GM12878 (cell line): ENCODE measurements at regions not wholly inside any gene's neighbourhood (a gene's known extent, or its start where the extent isn't known, plus 50 kb on each side); places are given as distances from the start of the nearest gene placed in this dataset.

Experiments used
- BCL11A ChIP-seq: IDR thresholded peaks from 2 replicates; pipeline ENCODE4 v1.6.1; 2011; ENCODE audit warnings: low read depth, low read length
- DPF2 ChIP-seq: fragments of 450-650 bp; IDR thresholded peaks from 2 replicates; pipeline ENCODE4 v1.6.1; 2017; ENCODE audit warnings: mild to moderate bottlenecking
- IKZF2 ChIP-seq, 2 experiments: fragments of 450-650 bp; IDR thresholded peaks; 2 replicates each; pipeline ENCODE4 v1.6.1; 2017; ENCODE audit warnings: mild to moderate bottlenecking in 2 of 2, moderate library complexity in 2 of 2
- MLLT1 ChIP-seq: fragments of 450-650 bp; IDR thresholded peaks from 2 replicates; pipeline ENCODE4 v1.6.1; 2016; ENCODE audit warnings: mild to moderate bottlenecking
- PRDM15 ChIP-seq: fragments of 450-650 bp; formaldehyde crosslinking; IDR thresholded peaks from 2 replicates; pipeline ENCODE4 v1.4.0; 2020; ENCODE audit warnings: mild to moderate bottlenecking, moderate library complexity
- SREBF1 ChIP-seq: IDR thresholded peaks from 2 replicates; pipeline ENCODE4 v1.6.1; 2012; ENCODE audit warnings: mild to moderate bottlenecking, low read length
- TCF3 ChIP-seq: IDR thresholded peaks from 2 replicates; pipeline ENCODE4 v1.6.1; 2012; ENCODE audit warnings: low read depth, mild to moderate bottlenecking, low read length, borderline replicate concordance; ENCODE audit not compliant: insufficient read depth
- USF2 ChIP-seq: IDR thresholded peaks from 2 replicates; pipeline ENCODE4 v1.6.1; 2011; ENCODE audit warnings: low read depth, low read length, improper control_type of control experiment, borderline replicate concordance
- ZNF384 ChIP-seq: IDR thresholded peaks from 2 replicates; pipeline ENCODE4 v1.6.1; 2012; ENCODE audit warnings: low read depth, mild to moderate bottlenecking, low read length, improper control_type of control experiment, borderline replicate concordance
- ZNF592 ChIP-seq: fragments of 450-650 bp; IDR thresholded peaks from 2 replicates; pipeline ENCODE4 v1.6.1; 2017; ENCODE audit warnings: mild to moderate bottlenecking, moderate library complexity
- ZSCAN29 ChIP-seq: fragments of 450-650 bp; IDR thresholded peaks from 2 replicates; pipeline ENCODE4 v1.6.1; 2017; ENCODE audit warnings: mild to moderate bottlenecking, moderate library complexity
- TF ChIP-seq, protein P1 (sequence below): IDR thresholded peaks from 2 replicates; pipeline ENCODE4 v1.6.1; 2012; ENCODE audit warnings: low read length, inconsistent platforms
- TF ChIP-seq, protein P2 (sequence below): fragments of 450-650 bp; IDR thresholded peaks from 2 replicates; pipeline ENCODE4 v1.6.1; 2017; ENCODE audit warnings: borderline replicate concordance

DNA sequence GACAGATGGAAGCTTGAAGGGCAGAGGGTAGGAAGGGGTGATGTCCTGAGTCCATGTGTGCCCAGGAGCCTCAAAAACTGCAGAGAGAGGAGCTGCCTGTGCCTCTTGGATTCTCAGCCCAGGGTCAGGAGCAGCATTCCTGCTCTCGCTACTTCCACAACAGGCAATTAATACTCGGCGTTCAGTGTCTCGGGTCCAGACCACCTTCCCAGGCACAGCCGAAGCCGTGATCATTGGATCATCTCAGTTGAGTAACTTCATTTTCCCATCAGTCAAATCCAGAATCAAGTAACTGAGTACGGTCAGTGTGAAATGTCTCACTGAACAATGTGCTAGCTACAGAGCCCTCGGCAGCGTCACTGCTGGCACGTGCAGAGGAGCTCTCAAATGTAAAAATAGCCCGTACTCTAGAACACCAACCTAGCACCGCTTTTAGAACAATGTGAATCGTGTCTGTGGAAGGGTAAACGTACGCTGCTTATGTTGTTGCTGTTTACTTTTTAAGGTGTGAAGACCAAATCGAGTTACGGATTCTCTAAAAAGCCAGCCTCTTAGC is 63.5 kb upstream of the IRX4 start (continued):
- TF ChIP-seq TCF3 (no peak), MLLT1 (no peak), PRDM15 (CRISPR knock-in tag) (no peak), ZNF384 (no peak), ZSCAN29 (no peak), BCL11A (no peak), ZNF592 (no peak), SREBF1 (no peak), IKZF2 (IDR thresholded peaks at IDR 0.05) (no peak), USF2 (no peak), DPF2 (no peak)
- TF ChIP-seq, protein P1, sequence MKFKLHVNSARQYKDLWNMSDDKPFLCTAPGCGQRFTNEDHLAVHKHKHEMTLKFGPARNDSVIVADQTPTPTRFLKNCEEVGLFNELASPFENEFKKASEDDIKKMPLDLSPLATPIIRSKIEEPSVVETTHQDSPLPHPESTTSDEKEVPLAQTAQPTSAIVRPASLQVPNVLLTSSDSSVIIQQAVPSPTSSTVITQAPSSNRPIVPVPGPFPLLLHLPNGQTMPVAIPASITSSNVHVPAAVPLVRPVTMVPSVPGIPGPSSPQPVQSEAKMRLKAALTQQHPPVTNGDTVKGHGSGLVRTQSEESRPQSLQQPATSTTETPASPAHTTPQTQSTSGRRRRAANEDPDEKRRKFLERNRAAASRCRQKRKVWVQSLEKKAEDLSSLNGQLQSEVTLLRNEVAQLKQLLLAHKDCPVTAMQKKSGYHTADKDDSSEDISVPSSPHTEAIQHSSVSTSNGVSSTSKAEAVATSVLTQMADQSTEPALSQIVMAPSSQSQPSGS = no peak
- TF ChIP-seq, protein P2, sequence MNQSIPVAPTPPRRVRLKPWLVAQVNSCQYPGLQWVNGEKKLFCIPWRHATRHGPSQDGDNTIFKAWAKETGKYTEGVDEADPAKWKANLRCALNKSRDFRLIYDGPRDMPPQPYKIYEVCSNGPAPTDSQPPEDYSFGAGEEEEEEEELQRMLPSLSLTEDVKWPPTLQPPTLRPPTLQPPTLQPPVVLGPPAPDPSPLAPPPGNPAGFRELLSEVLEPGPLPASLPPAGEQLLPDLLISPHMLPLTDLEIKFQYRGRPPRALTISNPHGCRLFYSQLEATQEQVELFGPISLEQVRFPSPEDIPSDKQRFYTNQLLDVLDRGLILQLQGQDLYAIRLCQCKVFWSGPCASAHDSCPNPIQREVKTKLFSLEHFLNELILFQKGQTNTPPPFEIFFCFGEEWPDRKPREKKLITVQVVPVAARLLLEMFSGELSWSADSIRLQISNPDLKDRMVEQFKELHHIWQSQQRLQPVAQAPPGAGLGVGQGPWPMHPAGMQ = no peak
